ENCODE measurements at regions not wholly inside any gene's neighbourhood (a gene's known extent, or its start where the extent isn't known, plus 50 kb on each side); places are given as distances from the start of the nearest gene placed in this dataset.

GRCh38 chr1:56097713-56098112 is 481.6 kb downstream of the PLPP3 start:
- no peak for TF ChIP-seq CTCF (IDR thresholded peaks at IDR 0.05)
- no peak for TF ChIP-seq ZFX (IDR thresholded peaks at IDR 0.05; ENCODE audit: borderline replicate concordance)

All from 22Rv1 (cell line).